GM12878 (cell line): ENCODE measurements at regions not wholly inside any gene's neighbourhood (a gene's known extent, or its start where the extent isn't known, plus 50 kb on each side); places are given as distances from the start of the nearest gene placed in this dataset.

Experiments
- MYC ChIP-seq: IDR thresholded peaks from 2 replicates; pipeline ENCODE4 v1.6.1; 2011; ENCODE audit warnings: mild to moderate bottlenecking, low read length, moderate library complexity, inconsistent platforms; ENCODE audit not compliant: insufficient read depth, insufficient replicate concordance, insufficient read length, severe bottlenecking
- NR2C2 ChIP-seq: IDR thresholded peaks from 2 replicates; pipeline ENCODE4 v1.6.1; 2011; ENCODE audit warnings: borderline replicate concordance, low read depth; ENCODE audit not compliant: control insufficient read depth, insufficient read length
- POLR2A ChIP-seq: IDR thresholded peaks from 2 replicates; pipeline ENCODE4 v1.6.1; 2011; ENCODE audit warnings: low read depth, mild to moderate bottlenecking, low read length
- POLR2AphosphoS5 ChIP-seq: IDR thresholded peaks from 2 replicates; pipeline ENCODE4 v1.6.1; 2011; ENCODE audit warnings: mild to moderate bottlenecking, low read length, inconsistent platforms
- RELB ChIP-seq: fragments of 450-650 bp; IDR thresholded peaks from 2 replicates; pipeline ENCODE4 v1.6.1; 2017; ENCODE audit warnings: low read depth, mild to moderate bottlenecking, moderate library complexity
- REST ChIP-seq: IDR thresholded peaks from 2 replicates; pipeline ENCODE4 v1.6.1; 2012; ENCODE audit warnings: mild to moderate bottlenecking, low read depth, low read length
- RFX5 ChIP-seq: IDR thresholded peaks from 2 replicates; pipeline ENCODE4 v1.6.1; 2011; ENCODE audit warnings: low read depth, low read length, improper control_type of control experiment
- SP1 ChIP-seq: IDR thresholded peaks from one replicate; pipeline ENCODE4 v1.6.1; 2011; ENCODE audit warnings: low read depth, low read length
- YY1 ChIP-seq: IDR thresholded peaks from 2 replicates; pipeline ENCODE4 v1.6.1; 2011; ENCODE audit warnings: low read depth, mild to moderate bottlenecking, low read length
- ZNF207 ChIP-seq: fragments of 450-650 bp; IDR thresholded peaks from 2 replicates; pipeline ENCODE4 v1.6.1; 2014; ENCODE audit warnings: antibody characterized with exemption, mild to moderate bottlenecking, borderline replicate concordance
- TF ChIP-seq, protein P1 (sequence below): IDR thresholded peaks from 2 replicates; pipeline ENCODE4 v1.6.1; 2011; ENCODE audit warnings: borderline replicate concordance, low read depth, mild to moderate bottlenecking, moderate library complexity, mixed read lengths, low read length; ENCODE audit not compliant: insufficient read depth; ENCODE audit errors: extremely low read length
- TF ChIP-seq, protein P2 (sequence below), 3 experiments: IDR thresholded peaks in 2 of 3; conservative IDR thresholded peaks in 1 of 3; 2 replicates each; pipeline ENCODE4 v1.5.1; 2011; ENCODE audit warnings: low read depth in 3 of 3, low read length in 3 of 3, mild to moderate bottlenecking in 3 of 3, control low read depth in 2 of 3, moderate library complexity in 2 of 3, inconsistent platforms in 1 of 3, mixed read lengths in 1 of 3; ENCODE audit not compliant: control insufficient read depth in 2 of 3, insufficient read depth in 1 of 3; ENCODE audit errors: extremely low read depth in 1 of 3

GRCh38 chr13:104491916-104492315 lies 1425.7 kb upstream of the SLC10A2 start:
- TF ChIP-seq MYC (no peak), NR2C2 (no peak), SP1 (no peak), POLR2AphosphoS5 (no peak), YY1 (no peak), ZNF207 (no peak), REST (no peak), RELB (no peak), RFX5 (no peak), POLR2A (no peak)
- TF ChIP-seq, protein P1, sequence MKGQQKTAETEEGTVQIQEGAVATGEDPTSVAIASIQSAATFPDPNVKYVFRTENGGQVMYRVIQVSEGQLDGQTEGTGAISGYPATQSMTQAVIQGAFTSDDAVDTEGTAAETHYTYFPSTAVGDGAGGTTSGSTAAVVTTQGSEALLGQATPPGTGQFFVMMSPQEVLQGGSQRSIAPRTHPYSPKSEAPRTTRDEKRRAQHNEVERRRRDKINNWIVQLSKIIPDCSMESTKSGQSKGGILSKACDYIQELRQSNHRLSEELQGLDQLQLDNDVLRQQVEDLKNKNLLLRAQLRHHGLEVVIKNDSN = no peak
- TF ChIP-seq, protein P2, sequence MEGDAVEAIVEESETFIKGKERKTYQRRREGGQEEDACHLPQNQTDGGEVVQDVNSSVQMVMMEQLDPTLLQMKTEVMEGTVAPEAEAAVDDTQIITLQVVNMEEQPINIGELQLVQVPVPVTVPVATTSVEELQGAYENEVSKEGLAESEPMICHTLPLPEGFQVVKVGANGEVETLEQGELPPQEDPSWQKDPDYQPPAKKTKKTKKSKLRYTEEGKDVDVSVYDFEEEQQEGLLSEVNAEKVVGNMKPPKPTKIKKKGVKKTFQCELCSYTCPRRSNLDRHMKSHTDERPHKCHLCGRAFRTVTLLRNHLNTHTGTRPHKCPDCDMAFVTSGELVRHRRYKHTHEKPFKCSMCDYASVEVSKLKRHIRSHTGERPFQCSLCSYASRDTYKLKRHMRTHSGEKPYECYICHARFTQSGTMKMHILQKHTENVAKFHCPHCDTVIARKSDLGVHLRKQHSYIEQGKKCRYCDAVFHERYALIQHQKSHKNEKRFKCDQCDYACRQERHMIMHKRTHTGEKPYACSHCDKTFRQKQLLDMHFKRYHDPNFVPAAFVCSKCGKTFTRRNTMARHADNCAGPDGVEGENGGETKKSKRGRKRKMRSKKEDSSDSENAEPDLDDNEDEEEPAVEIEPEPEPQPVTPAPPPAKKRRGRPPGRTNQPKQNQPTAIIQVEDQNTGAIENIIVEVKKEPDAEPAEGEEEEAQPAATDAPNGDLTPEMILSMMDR (IDR thresholded peaks at IDR 0.05 in 2 of 3, conservative IDR thresholded peaks at IDR 0.05 in 1 of 3; ENCODE audit: control insufficient read depth in 2 of 3, extremely low read depth in 1 of 3, insufficient read depth in 1 of 3, low read depth in 3 of 3, low read length in 3 of 3) = no peak
